ENCODE measurements at regions not wholly inside any gene's neighbourhood (a gene's known extent, or its start where the extent isn't known, plus 50 kb on each side); places are given as distances from the start of the nearest gene placed in this dataset.

DNA sequence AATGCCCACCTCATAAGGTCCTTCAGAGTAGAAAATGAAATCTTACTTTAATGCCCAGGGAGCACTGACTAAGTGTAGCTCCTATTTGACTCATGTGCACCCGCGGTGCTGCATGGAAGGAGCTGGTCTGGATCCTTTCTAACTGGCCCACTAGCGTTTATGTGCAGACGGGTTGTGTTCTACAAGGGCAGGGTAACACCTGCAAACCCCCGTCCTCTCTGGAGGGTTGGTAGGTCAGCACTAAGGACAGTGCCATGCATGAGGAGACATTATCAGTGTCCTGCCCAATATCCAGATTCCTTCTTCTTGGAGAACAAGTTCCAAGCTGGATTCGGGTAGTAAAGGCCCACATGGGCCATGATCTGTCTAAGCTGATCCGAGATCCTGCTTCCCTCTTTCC, 140.3 kb downstream of the ANKRD60 start:
- no peak for DNase-seq (ENCODE audit: extremely low read depth, low read depth)
- TF ChIP-seq, protein P1, sequence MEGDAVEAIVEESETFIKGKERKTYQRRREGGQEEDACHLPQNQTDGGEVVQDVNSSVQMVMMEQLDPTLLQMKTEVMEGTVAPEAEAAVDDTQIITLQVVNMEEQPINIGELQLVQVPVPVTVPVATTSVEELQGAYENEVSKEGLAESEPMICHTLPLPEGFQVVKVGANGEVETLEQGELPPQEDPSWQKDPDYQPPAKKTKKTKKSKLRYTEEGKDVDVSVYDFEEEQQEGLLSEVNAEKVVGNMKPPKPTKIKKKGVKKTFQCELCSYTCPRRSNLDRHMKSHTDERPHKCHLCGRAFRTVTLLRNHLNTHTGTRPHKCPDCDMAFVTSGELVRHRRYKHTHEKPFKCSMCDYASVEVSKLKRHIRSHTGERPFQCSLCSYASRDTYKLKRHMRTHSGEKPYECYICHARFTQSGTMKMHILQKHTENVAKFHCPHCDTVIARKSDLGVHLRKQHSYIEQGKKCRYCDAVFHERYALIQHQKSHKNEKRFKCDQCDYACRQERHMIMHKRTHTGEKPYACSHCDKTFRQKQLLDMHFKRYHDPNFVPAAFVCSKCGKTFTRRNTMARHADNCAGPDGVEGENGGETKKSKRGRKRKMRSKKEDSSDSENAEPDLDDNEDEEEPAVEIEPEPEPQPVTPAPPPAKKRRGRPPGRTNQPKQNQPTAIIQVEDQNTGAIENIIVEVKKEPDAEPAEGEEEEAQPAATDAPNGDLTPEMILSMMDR (IDR thresholded peaks at IDR 0.05; ENCODE audit: low read depth, low read length, missing control alignments), result no peak
- no peak overlapping the region for H3K4me3 ChIP-seq (replicated peaks; ENCODE audit: low read depth, low read length)

- TF ChIP-seq, protein P1 (IDR thresholded peaks at IDR 0.05; ENCODE audit: low read depth, low read length, missing control alignments), result no peak
- DNase-seq (ENCODE audit: extremely low read depth, low read depth), result no peak
- no peak overlapping the region for H3K4me3 ChIP-seq (replicated peaks; ENCODE audit: low read depth, low read length)
These were observed 140.9 kb downstream of the ANKRD60 start for GRCh38 chr20:58087562-58087858.

DNA sequence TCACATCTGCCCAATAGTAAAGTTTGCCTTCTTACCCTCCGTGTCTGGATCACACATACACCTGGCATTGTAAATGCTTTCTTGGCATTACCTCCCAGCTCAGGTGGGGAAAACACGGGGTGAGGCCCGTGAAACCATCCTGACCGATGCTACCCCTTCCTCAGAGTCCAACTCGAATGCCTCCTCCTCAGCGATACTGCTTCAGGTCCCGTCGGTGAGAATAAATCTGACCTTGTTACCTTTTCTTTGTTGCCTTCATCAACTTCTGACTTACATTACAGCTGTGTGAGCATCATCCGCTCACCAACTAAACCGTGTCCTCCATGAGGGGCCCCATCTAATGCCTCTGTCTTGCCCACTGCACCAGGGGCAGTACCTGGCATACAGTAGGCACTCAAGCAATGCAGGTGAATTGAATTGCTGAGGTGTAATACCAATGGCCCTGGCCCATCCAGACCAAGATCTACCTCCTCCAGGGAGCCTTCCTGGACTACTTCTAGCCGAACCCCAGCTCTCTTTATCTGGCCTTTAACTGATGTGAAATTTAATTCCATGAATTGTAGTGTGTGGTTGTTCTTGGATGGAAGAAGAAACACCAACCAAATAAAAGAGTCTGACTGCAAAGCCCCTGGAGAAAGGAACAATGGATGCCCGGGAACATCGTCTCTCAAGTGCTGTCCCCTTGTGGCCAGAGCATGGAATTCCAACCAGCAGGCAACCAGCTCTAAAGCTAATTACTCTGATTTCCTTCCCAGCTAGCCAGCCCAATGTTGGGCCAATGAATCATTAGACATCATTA, 141.5 kb downstream of the ANKRD60 start:
- TF ChIP-seq, protein P1 (IDR thresholded peaks at IDR 0.05; ENCODE audit: low read depth, low read length, missing control alignments), result peak; percentile 95
- no peak overlapping the region for H3K4me3 ChIP-seq (replicated peaks; ENCODE audit: low read depth, low read length)
- DNase-seq (ENCODE audit: extremely low read depth, low read depth), result no peak

GRCh38 chr20:58084966-58085365, 143.5 kb downstream of the ANKRD60 start:
- TF ChIP-seq, protein P1 (IDR thresholded peaks at IDR 0.05; ENCODE audit: low read depth, low read length, missing control alignments), result no peak
- DNase-seq (ENCODE audit: extremely low read depth, low read depth), result no peak
- no peak overlapping the region for H3K4me3 ChIP-seq (replicated peaks; ENCODE audit: low read depth, low read length)

GRCh38 chr20:58084566-58084965, 143.9 kb downstream of the ANKRD60 start:
- TF ChIP-seq, protein P1 (IDR thresholded peaks at IDR 0.05; ENCODE audit: low read depth, low read length, missing control alignments), result no peak
- H3K4me3 ChIP-seq (replicated peaks; ENCODE audit: low read depth, low read length), result no peak overlapping the region
- no peak for DNase-seq (ENCODE audit: extremely low read depth, low read depth)

GRCh38 chr20:58081846-58082245, 146.6 kb downstream of the ANKRD60 start:
- TF ChIP-seq, protein P1 (IDR thresholded peaks at IDR 0.05; ENCODE audit: low read depth, low read length, missing control alignments), result no peak
- H3K4me3 ChIP-seq (replicated peaks; ENCODE audit: low read depth, low read length), result no peak overlapping the region
- peak; percentile 73 for DNase-seq (ENCODE audit: extremely low read depth, low read depth)

Data from HFF-Myc (cell line).